WERI-Rb-1 (cell line): ENCODE measurements at regions not wholly inside any gene's neighbourhood (a gene's known extent, or its start where the extent isn't known, plus 50 kb on each side); places are given as distances from the start of the nearest gene placed in this dataset.

Experiments used
- DNase-seq: peaks from one replicate; pipeline ENCODE4 v3.0.0-alpha.2; 2020
- H3K27ac ChIP-seq: fragments of 250-450 bp; sonication (Bioruptor Pico); 2 replicates; pipeline ENCODE4 v1.5.1; 2020; ENCODE audit warnings: mild to moderate bottlenecking, moderate library complexity
- H3K27me3 ChIP-seq: fragments of 250-450 bp; sonication (Bioruptor Pico); 2 replicates; pipeline ENCODE4 v1.5.1; 2021; ENCODE audit warnings: mild to moderate bottlenecking, low read depth, moderate library complexity; ENCODE audit not compliant: insufficient read depth, severe bottlenecking
- H3K36me3 ChIP-seq: fragments of 250-450 bp; sonication (Bioruptor Pico); 2 replicates; pipeline ENCODE4 v1.5.1; 2020; ENCODE audit warnings: mild to moderate bottlenecking, moderate library complexity
- H3K4me3 ChIP-seq: 2 replicates; pipeline ENCODE4 v1.5.1; 2011; ENCODE audit warnings: low read depth, mild to moderate bottlenecking, control low read depth, low read length
- H3K9me3 ChIP-seq: fragments of 250-450 bp; sonication (Bioruptor Pico); 2 replicates; pipeline ENCODE4 v1.5.1; 2021; ENCODE audit warnings: mild to moderate bottlenecking, moderate library complexity; ENCODE audit not compliant: severe bottlenecking
- TF ChIP-seq, protein P1 (sequence below): IDR thresholded peaks from 2 replicates; pipeline ENCODE4 v1.5.1; 2011; ENCODE audit warnings: low read depth, mild to moderate bottlenecking, control low read depth, inconsistent platforms, low read length

DNA sequence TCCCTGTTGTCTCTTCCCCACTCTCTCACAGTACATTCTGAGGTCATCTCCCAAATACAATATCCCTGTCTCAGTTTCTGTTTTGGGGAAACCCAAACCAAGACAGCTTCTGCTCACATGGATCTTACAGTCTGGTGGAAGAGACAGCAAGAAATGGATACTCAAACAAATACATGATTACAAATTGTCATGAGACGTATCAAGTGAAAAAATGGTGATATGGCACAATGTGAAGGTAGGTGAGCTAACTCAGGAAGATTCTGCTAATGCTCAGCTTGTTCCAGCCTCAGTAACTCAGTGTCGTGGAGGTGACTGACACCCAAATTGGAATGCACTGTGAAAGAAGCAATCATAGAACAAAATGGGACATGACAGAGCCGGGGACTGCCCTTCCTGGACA is 68.3 kb downstream of the CHST1 start:
- Histone ChIP-seq H3K27me3 (no peaks in the 10 kb centered on the region), H3K9me3 (no peaks in the 10 kb centered on the region), H3K27ac (no peak overlapping the region), H3K4me3 (no peak overlapping the region), H3K36me3 (no peaks in the 10 kb centered on the region)
- TF ChIP-seq, protein P1, sequence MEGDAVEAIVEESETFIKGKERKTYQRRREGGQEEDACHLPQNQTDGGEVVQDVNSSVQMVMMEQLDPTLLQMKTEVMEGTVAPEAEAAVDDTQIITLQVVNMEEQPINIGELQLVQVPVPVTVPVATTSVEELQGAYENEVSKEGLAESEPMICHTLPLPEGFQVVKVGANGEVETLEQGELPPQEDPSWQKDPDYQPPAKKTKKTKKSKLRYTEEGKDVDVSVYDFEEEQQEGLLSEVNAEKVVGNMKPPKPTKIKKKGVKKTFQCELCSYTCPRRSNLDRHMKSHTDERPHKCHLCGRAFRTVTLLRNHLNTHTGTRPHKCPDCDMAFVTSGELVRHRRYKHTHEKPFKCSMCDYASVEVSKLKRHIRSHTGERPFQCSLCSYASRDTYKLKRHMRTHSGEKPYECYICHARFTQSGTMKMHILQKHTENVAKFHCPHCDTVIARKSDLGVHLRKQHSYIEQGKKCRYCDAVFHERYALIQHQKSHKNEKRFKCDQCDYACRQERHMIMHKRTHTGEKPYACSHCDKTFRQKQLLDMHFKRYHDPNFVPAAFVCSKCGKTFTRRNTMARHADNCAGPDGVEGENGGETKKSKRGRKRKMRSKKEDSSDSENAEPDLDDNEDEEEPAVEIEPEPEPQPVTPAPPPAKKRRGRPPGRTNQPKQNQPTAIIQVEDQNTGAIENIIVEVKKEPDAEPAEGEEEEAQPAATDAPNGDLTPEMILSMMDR: no peak
- no peak for DNase-seq

DNA sequence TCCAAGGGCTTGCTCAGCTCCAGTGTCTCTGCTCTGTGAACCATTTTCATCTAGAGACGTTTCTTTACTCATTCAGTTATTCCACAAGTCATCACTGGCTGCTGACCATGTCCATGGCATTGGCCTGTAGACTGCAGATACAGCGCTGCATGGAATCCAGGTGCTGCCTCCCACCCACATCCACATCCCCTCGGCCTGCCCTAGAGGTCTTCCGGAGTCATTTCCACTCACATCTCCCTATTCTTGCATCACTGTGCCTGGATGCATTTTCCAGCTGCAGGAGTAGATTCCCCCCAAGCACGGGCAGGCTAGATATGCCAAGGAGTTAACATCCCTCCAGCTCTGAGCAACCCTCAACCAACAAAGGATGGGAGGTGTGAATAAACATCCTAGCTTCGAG is 68.9 kb downstream of the CHST1 start:
- Histone ChIP-seq H3K27me3 (no peaks in the 10 kb centered on the region), H3K4me3 (no peak overlapping the region), H3K27ac (no peak overlapping the region), H3K9me3 (no peaks in the 10 kb centered on the region), H3K36me3 (no peaks in the 10 kb centered on the region)
- TF ChIP-seq, protein P1: no peak
- no peak for DNase-seq

DNA sequence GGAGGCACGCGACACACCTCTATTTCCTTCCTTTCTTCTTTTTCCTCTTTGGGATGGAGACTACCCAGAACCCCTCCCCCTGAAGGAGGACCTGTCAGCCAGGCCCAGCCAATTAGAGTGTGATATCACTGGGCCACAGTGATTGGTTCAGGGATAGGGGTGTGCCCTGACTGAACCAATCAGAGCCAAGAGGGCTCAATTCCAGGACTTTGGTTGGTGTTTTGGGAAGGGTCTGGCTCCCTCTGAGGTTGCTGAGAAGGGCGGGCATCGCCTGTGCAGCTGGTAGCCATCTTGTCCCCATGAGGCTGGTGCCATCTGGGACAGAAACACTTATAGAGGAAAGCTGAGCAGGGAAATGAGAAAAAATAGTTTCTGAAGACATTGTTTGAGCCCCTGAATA is 71.4 kb downstream of the CHST1 start:
- no peaks in the 10 kb centered on the region for H3K36me3 ChIP-seq
- no peaks in the 10 kb centered on the region for H3K9me3 ChIP-seq
- H3K27ac ChIP-seq: no peak overlapping the region
- H3K27me3 ChIP-seq: no peaks in the 10 kb centered on the region
- TF ChIP-seq, protein P1: no peak
- no peak overlapping the region for H3K4me3 ChIP-seq
- no peak for DNase-seq

DNA sequence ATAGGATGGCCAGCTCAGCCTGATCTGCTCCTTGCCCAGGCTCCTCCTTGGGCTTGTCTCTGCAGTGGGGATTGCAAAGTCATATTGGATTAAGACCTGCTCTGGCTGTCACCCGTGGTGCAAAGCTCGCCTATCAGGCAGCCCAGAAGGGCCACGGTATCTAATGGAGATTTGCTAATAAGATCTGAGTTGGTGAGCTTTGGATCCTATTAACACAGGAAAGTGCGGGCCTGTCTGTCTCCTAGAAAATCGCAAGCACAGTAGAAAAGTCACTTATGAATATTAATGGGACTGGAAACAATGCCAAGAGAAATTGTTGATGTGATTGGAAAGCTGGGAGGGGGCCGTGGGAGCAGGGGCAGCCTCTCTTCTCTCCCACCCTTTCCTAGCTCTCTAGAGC is 72.8 kb downstream of the CHST1 start:
- TF ChIP-seq, protein P1: no peak

DNA sequence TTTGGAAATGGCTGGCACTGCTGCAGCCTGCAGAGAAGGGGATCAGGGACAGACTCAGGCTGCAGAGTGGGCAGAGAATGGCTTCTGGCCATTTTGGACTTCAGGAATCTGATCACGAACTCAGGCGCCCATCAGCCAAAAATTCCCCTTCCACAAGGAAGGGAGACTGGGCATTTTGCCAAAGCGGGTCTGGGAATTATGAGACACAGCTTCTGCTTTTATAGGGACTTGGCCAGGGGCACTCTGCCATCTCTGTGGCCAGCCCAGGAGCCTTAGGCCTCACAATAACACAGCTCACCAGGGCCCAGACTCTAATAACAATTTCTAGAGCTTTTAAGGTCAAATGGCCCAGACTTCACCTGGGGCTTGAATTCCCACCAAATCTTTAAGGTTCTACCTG is 74.7 kb downstream of the CHST1 start:
- Histone ChIP-seq H3K9me3 (no peaks in the 10 kb centered on the region), H3K4me3 (no peak overlapping the region), H3K36me3 (no peaks in the 10 kb centered on the region), H3K27me3 (no peaks in the 10 kb centered on the region), H3K27ac (no peak overlapping the region)
- DNase-seq: no peak
- TF ChIP-seq, protein P1: no peak

More for the DNA sequence above, 72.8 kb downstream of the CHST1 start:
- no peaks in the 10 kb centered on the region for H3K9me3 ChIP-seq
- DNase-seq: peak; percentile 90
- no peaks in the 10 kb centered on the region for H3K27me3 ChIP-seq
- H3K4me3 ChIP-seq: no peak overlapping the region
- peak overlapping the region; percentile 73 for H3K27ac ChIP-seq
- H3K36me3 ChIP-seq: no peaks in the 10 kb centered on the region

DNA sequence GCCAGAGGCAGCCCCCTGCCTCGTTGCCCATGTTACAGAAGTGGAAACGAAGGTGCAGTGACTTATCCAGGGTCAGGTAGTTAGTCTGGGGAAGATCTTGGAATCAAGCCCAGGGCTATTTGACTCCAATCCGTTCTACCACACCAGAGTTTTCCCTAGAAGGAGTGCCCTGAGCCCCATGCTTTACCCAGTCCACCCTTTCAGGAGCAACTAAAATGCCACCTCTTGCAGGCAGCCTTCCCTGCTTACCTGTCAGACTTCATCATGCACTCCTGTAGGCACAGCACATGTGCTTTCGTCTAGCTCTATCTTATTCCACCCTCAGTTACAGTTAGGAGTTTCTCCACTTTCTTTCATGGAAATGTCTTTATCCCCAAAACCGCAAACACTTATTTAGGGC is 80.2 kb downstream of the CHST1 start:
- H3K27me3 ChIP-seq: no peaks in the 10 kb centered on the region
- no peaks in the 10 kb centered on the region for H3K36me3 ChIP-seq
- H3K4me3 ChIP-seq: no peak overlapping the region
- H3K9me3 ChIP-seq: no peaks in the 10 kb centered on the region
- TF ChIP-seq, protein P1: no peak
- H3K27ac ChIP-seq: no peak overlapping the region
- no peak for DNase-seq
